HepG2 (cell line): ENCODE measurements at regions not wholly inside any gene's neighbourhood (a gene's known extent, or its start where the extent isn't known, plus 50 kb on each side); places are given as distances from the start of the nearest gene placed in this dataset.
A peak's percentile ranks its signal among the peaks of the same experiment; 100 is the strongest.

ENCODE experiments used
- ATAC-seq: fragments of 200-7000 bp; cut with Tn5 transposase; 3 replicates; pipeline ENCODE4 v1.9.1; 2020; ENCODE audit warnings: mild to moderate bottlenecking, moderate library complexity
- BruUV-seq: library from RNA; stranded (reverse); fragments of 400-500 nt; replicated peaks from 2 replicates; lab custom pipeline; 2021; lab: Mats Ljungman, UMichigan
- CTCF ChIA-PET: fragments of 300-600 bp; formaldehyde crosslinking; extraction: SDS; loops from one replicate; lab custom pipeline; 2021; ENCODE audit warnings: low total read pairs, inconsistent platforms, low intra/inter-chr PET ratio; lab: Yijun Ruan, JAX
- POLR2A ChIA-PET: fragments of 350-600 bp; sonication (Branson Sonifier 250); formaldehyde crosslinking; loops from one replicate; lab custom pipeline; 2020; ENCODE audit warnings: antibody characterized with exemption, inconsistent platforms; lab: Yijun Ruan, JAX
- DNase-seq: peaks from one replicate; pipeline ENCODE4 v3.0.0-alpha.2; 2015; ENCODE audit warnings: low spot score
- FAIRE-seq: peaks from 3 replicates; lab custom pipeline; 2011; peaks lifted over from hg19 to GRCh38; lab: Jason Lieb, UNC
- H2AFZ ChIP-seq: one replicate; pipeline ENCODE4 v1.6.1; 2011; ENCODE audit warnings: low read length, inconsistent platforms
- H3K27ac ChIP-seq: fragments of 300-600 bp; 3 replicates; pipeline ENCODE4 v1.8.0; 2011; ENCODE audit warnings: mixed run types, mild to moderate bottlenecking, mixed read lengths, low read length, inconsistent platforms; ENCODE audit not compliant: insufficient read depth; ENCODE audit errors: extremely low read length
- H3K27me3 ChIP-seq, 2 experiments: fragments of 200-600 bp in 1 of 2; 2 replicates in 1 of 2; 3 replicates in 1 of 2; pipeline versions ENCODE4 v1.6.0 to v1.8.0; 2011; ENCODE audit warnings: low read length in 2 of 2, mild to moderate bottlenecking in 2 of 2, moderate library complexity in 2 of 2, inconsistent platforms in 1 of 2; ENCODE audit not compliant: insufficient read depth in 2 of 2, control insufficient read depth in 1 of 2
- H3K36me3 ChIP-seq, 2 experiments: fragments of 200-600 bp in 1 of 2; replicated peaks in 1 of 2; 2 replicates in 1 of 2; 3 replicates in 1 of 2; pipeline versions ENCODE4 v1.5.1 to v1.8.0; 2011; ENCODE audit warnings: low read length in 2 of 2, inconsistent platforms in 1 of 2; ENCODE audit not compliant: insufficient read depth in 2 of 2, control insufficient read depth in 1 of 2
- H3K4me1 ChIP-seq: 2 replicates; pipeline ENCODE4 v1.5.1; 2012; ENCODE audit warnings: low read length, inconsistent platforms; ENCODE audit not compliant: insufficient read depth
- H3K4me2 ChIP-seq: 2 replicates; pipeline ENCODE4 v1.6.0; 2011; ENCODE audit warnings: low read depth, low read length, inconsistent platforms
- H3K4me3 ChIP-seq, 3 experiments: fragments of 200-600 bp in 1 of 3; sonication (generic), shearing (Covaris generic) in 1 of 3; replicated peaks in 1 of 3; 2 replicates each; pipeline ENCODE4 v1.5.1; 2011 to 2016; ENCODE audit warnings: low read length in 3 of 3, inconsistent platforms in 2 of 3, low read depth in 2 of 3, mild to moderate bottlenecking in 2 of 3, control low read depth in 1 of 3, mixed read lengths in 1 of 3; ENCODE audit not compliant: insufficient read depth in 1 of 3
- H3K79me2 ChIP-seq: one replicate; pipeline ENCODE4 v1.6.1; 2011; ENCODE audit warnings: low read length, inconsistent platforms; ENCODE audit not compliant: insufficient read depth
- H3K9ac ChIP-seq: 2 replicates; pipeline ENCODE4 v1.6.0; 2011; ENCODE audit warnings: mild to moderate bottlenecking, low read depth, low read length, inconsistent platforms; ENCODE audit not compliant: insufficient read depth
- H3K9me3 ChIP-seq: 2 replicates; pipeline ENCODE4 v1.5.1; 2012; ENCODE audit warnings: mild to moderate bottlenecking, low read length
- H4K20me1 ChIP-seq: 2 replicates; pipeline ENCODE4 v1.6.0; 2011; ENCODE audit warnings: inconsistent platforms, mild to moderate bottlenecking, low read length, moderate library complexity; ENCODE audit not compliant: insufficient read depth
- CC2D1A ChIP-seq: sonication (generic); formaldehyde crosslinking; IDR thresholded peaks from 2 replicates; pipeline ENCODE4 v1.8.1; 2023; ENCODE audit warnings: mild to moderate bottlenecking, missing genetic modification reagents
- CEBPG ChIP-seq: IDR thresholded peaks from 2 replicates; pipeline ENCODE4 v1.6.1; 2016
- KDM2A ChIP-seq: sonication (generic); formaldehyde crosslinking; IDR thresholded peaks from 2 replicates; pipeline ENCODE4 v1.4.0; 2020; ENCODE audit warnings: low read depth, missing genetic modification reagents, borderline replicate concordance
- NFE2L1 ChIP-seq: sonication (generic); formaldehyde crosslinking; IDR thresholded peaks from 2 replicates; pipeline ENCODE4 v1.4.0; 2020; ENCODE audit warnings: missing genetic modification reagents, mild to moderate bottlenecking, borderline replicate concordance
- NRL ChIP-seq: sonication (generic); formaldehyde crosslinking; IDR thresholded peaks from 2 replicates; pipeline ENCODE4 v1.5.0; 2020; ENCODE audit warnings: missing genetic modification reagents, mild to moderate bottlenecking, moderate library complexity, borderline replicate concordance
- PAWR ChIP-seq: sonication (generic); formaldehyde crosslinking; IDR thresholded peaks from 2 replicates; pipeline ENCODE4 v1.4.0; 2020; ENCODE audit warnings: missing genetic modification reagents, mild to moderate bottlenecking, borderline replicate concordance
- SP2 ChIP-seq: sonication (generic); formaldehyde crosslinking; IDR thresholded peaks from 2 replicates; pipeline ENCODE4 v1.5.1; 2020; ENCODE audit warnings: mild to moderate bottlenecking, missing genetic modification reagents
- TBX3 ChIP-seq: fragments of 450-650 bp; IDR thresholded peaks from 2 replicates; pipeline ENCODE4 v1.6.1; 2017; ENCODE audit warnings: antibody characterized with exemption, mild to moderate bottlenecking, inconsistent platforms, borderline replicate concordance
- TERF1 ChIP-seq: sonication (generic); formaldehyde crosslinking; IDR thresholded peaks from 2 replicates; pipeline ENCODE4 v1.8.0; 2022; ENCODE audit warnings: mild to moderate bottlenecking, missing genetic modification reagents, moderate library complexity
- ZNF367 ChIP-seq: sonication (generic); formaldehyde crosslinking; IDR thresholded peaks from 2 replicates; pipeline ENCODE4 v1.4.0; 2020; ENCODE audit warnings: missing genetic modification reagents, borderline replicate concordance
- ZNF382 ChIP-seq: sonication (generic); formaldehyde crosslinking; IDR thresholded peaks from 2 replicates; pipeline ENCODE4 v1.5.0; 2020; ENCODE audit warnings: missing genetic modification reagents, mild to moderate bottlenecking, borderline replicate concordance
- ZNF782 ChIP-seq: sonication (generic); formaldehyde crosslinking; IDR thresholded peaks from 2 replicates; pipeline ENCODE4 v1.4.0; 2020; ENCODE audit warnings: missing genetic modification reagents, mild to moderate bottlenecking, borderline replicate concordance
- WGBS: methylation state at CpG from one replicate; pipeline ENCODE4 v1.1.6; 2017; ENCODE audit warnings: low lambda C conversion rate; 5-methylcytosine and 5-hydroxymethylcytosine counted together
- in situ Hi-C: cut with HindIII; loops from 2 replicates; pipeline ENCODE4 v1.10.0; 2017; ENCODE audit warnings: low pct_unique_long_range_greater_than_20kb; ENCODE audit not compliant: extremely low pct_ligation_motif_present
- intact Hi-C: fragments of 100-400 bp; cut with micrococcal nuclease; formaldehyde crosslinking; loops from one replicate; pipeline ENCODE4 v1.10.0; 2022; ENCODE audit not compliant: unreplicated experiment

GRCh38 chr2:75405000-75405399, 155.7 kb downstream of the EVA1A start:
- no peak for ATAC-seq

GRCh38 chr2:75403991-75404428, 156.7 kb downstream of the EVA1A start:
- no peaks in the 10 kb centered on the region for H3K27me3 ChIP-seq
- no peaks in the 10 kb centered on the region for H3K4me1 ChIP-seq
- ATAC-seq (peak; percentile 97), DNase-seq (peak; percentile 61), FAIRE-seq (peak; percentile 88)
- no peak overlapping the region for H3K27ac ChIP-seq
- H3K9ac ChIP-seq, result no peak overlapping the region
- H3K36me3 ChIP-seq, result no peaks in the 10 kb centered on the region
- ChIA-PET POLR2A (no interaction called here), CTCF (interaction anchor here (0.8 to 3.0 kb wide), 9 partner anchors 205 to 716 kb away, joined by 3 to 36 read pairs (median 4); no protein-coding TSS in a partner anchor)
- H3K79me2 ChIP-seq, result no peaks in the 10 kb centered on the region
- WGBS, result 4% methylated on average over 9 of the region's 9 CpGs
- H3K4me3 ChIP-seq, result no peak overlapping the region
- no peaks in the 10 kb centered on the region for H3K9me3 ChIP-seq
- BruUV-seq, result no TSS peak
- H3K4me2 ChIP-seq, result no peak overlapping the region
- no peak overlapping the region for H2AFZ ChIP-seq
- in situ Hi-C loops (loop anchor here (5.0 to 10.0 kb wide), 3 partner anchors 87 to 709 kb away; no protein-coding TSS in a partner anchor), intact Hi-C loops (loop anchor here (1.0 to 5.0 kb wide), 5 partner anchors 88 to 487 kb away; partner anchors contain the start of gene TACR1)
- no peaks in the 10 kb centered on the region for H4K20me1 ChIP-seq
- TF ChIP-seq CEBPG (CRISPR knock-in tag), result peak; percentile 48; the same call in 1 of the 2 replicates
- TF ChIP-seq ZNF782 (CRISPR knock-in tag), result no peak

More at GRCh38 chr2:75405000-75405399, 155.7 kb downstream of the EVA1A start:
- intact Hi-C loops (loop anchor here (1.0 to 5.0 kb wide), 5 partner anchors 89 to 488 kb away; partner anchors contain the start of gene TACR1), in situ Hi-C loops (loop anchor here (5.0 to 10.0 kb wide), 3 partner anchors 88 to 710 kb away; no protein-coding TSS in a partner anchor)
- Histone ChIP-seq H3K9me3 (no peaks in the 10 kb centered on the region), H2AFZ (no peak overlapping the region), H3K27ac (no peak overlapping the region), H3K79me2 (no peaks in the 10 kb centered on the region), H3K9ac (no peak overlapping the region), H3K4me1 (no peaks in the 10 kb centered on the region), H3K4me2 (no peak overlapping the region)
- POLR2A ChIA-PET, result no interaction called here
- CTCF ChIA-PET, result interaction anchor here (1.7 to 3.0 kb wide), 2 partner anchors 339 to 715 kb away, joined by 7 to 36 read pairs; no protein-coding TSS in a partner anchor
- no peak for FAIRE-seq
- no peak for TF ChIP-seq CC2D1A (CRISPR knock-in tag)
- no peak for TF ChIP-seq SP2 (CRISPR knock-in tag)
- no peak for TF ChIP-seq KDM2A (CRISPR knock-in tag)
- no peak for TF ChIP-seq PAWR (CRISPR knock-in tag)
- TF ChIP-seq TERF1 (CRISPR knock-in tag), result no peak
- TF ChIP-seq NRL, result no peak
- TF ChIP-seq ZNF367 (CRISPR knock-in tag), result no peak
- TF ChIP-seq TBX3, result no peak
- TF ChIP-seq NFE2L1, result no peak
- TF ChIP-seq ZNF382, result no peak
- TF ChIP-seq, all 625 proteins: peak for 0
- H3K27me3 ChIP-seq, result 0 out of 5 replicates have a peak, but pooled peaks cover 0 to 4% of the 10 kb centered on the region in 2 experiments
- no peak overlapping the region for H3K4me3 ChIP-seq
- H3K36me3 ChIP-seq, result no peaks in the 10 kb centered on the region
- no peak for DNase-seq
- H4K20me1 ChIP-seq, result no peaks in the 10 kb centered on the region
- BruUV-seq, result no TSS peak
- 0% methylated on average over 3 of the region's 3 CpGs for WGBS
